GM19455 (cell line): ENCODE measurements at regions not wholly inside any gene's neighbourhood (a gene's known extent, or its start where the extent isn't known, plus 50 kb on each side); places are given as distances from the start of the nearest gene placed in this dataset.
A peak's percentile ranks its signal among the peaks of the same experiment; 100 is the strongest.

Experiments
- ATAC-seq: cut with Tn5 transposase; IDR thresholded peaks from one replicate; pipeline ENCODE4 v1.9.1; 2021; ENCODE audit not compliant: unreplicated experiment

GRCh38 chr10:89879121-89879520 is 177.7 kb downstream of the KIF20B start:
- no peak for ATAC-seq

DNA sequence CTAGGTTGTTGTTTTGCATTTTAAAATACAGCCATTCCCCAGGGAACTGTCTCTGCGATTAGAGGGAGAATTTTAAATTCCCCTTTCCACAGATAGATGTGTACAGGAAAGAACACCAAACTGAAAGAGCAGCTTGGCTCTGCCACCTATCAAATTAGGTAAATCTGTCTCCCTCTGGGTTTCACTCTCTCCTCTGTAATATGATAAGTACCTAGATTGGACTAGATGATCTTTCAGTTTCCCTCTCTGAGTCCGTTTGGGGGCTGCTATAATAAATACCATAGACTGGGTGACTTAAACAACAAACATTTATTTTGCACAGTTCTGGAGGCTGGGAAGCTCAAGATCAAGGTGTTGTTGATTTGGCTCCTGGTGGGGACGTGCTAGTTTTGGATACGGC is 186.0 kb downstream of the KIF20B start:
- ATAC-seq: peak; percentile 32

DNA sequence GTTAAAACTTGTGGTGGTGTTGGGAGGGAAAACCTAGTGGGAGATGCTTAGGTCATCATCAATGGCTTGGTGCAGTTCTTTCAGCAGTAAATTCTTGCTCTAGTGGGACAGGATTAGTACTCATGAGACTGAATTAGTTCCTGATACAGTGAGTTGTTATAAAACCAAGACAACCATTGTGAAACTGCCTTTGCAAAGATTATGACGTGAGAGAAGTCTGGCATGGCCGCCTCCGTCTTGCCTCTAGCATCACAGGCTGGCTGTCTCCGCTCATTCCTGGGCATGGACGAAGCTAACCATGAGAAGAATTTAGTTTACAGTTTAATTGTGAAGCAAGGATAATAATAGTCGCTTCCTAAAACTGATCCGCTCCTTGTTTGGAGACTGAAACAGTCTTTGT is 186.4 kb downstream of the KIF20B start:
- peak; percentile 70 for ATAC-seq

GRCh38 chr10:89888321-89889070 is 187.1 kb downstream of the KIF20B start:
- ATAC-seq: no peak

- no peak for ATAC-seq
Measured at GRCh38 chr10:89889606-89890005, 188.2 kb downstream of the KIF20B start.

GRCh38 chr10:89891006-89891535 is 189.7 kb downstream of the KIF20B start:
- ATAC-seq: no peak

- ATAC-seq: no peak
Measured at GRCh38 chr10:89894051-89894450, 192.7 kb downstream of the KIF20B start.

GRCh38 chr10:89900554-89900953 is 199.2 kb downstream of the KIF20B start:
- no peak for ATAC-seq

DNA sequence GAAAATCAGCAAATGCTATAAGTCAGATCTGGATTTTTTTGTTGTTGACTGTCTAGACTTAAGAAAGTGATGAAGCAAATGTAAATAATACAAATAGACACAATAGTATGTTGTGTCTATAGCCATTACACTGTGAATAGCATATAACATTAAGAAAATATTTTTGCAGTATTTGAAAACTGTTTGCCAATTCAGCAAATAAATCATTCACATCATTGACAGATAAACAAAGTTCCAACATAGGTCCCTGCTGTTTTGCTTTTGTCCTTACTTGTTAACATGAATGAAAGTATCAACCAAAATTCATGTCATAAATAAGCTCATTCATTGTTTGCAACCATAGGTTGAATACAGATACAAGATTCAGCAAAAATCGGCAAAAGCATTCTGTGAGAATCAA is 200.5 kb downstream of the KIF20B start:
- no peak for ATAC-seq

GRCh38 chr10:89904755-89905154 is 203.4 kb downstream of the KIF20B start:
- ATAC-seq: no peak

DNA sequence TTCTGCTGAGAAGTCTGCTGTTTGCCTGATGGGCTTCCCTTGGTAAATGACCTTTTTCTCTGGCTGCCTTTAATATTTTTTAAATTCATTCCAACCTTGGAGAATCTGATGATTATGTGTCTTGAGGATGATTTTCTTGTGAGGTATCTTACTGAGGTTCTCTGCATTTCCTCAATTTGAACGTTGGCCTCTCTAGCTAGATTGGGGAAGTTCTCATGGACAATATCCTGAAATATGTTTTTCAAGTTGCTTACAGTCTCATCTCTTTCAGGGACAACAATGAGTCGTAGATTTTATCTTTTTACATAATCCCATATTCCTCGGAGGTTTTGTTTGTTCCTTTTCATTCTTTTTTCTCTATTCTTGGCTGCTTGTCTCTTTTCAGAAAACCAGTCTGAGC is 208.4 kb downstream of the KIF20B start:
- no peak for ATAC-seq

- no peak for ATAC-seq
Measured at GRCh38 chr10:89915021-89915420, 213.6 kb downstream of the KIF20B start.

- ATAC-seq: no peak
Measured at GRCh38 chr10:89915968-89916367, 214.6 kb downstream of the KIF20B start.

DNA sequence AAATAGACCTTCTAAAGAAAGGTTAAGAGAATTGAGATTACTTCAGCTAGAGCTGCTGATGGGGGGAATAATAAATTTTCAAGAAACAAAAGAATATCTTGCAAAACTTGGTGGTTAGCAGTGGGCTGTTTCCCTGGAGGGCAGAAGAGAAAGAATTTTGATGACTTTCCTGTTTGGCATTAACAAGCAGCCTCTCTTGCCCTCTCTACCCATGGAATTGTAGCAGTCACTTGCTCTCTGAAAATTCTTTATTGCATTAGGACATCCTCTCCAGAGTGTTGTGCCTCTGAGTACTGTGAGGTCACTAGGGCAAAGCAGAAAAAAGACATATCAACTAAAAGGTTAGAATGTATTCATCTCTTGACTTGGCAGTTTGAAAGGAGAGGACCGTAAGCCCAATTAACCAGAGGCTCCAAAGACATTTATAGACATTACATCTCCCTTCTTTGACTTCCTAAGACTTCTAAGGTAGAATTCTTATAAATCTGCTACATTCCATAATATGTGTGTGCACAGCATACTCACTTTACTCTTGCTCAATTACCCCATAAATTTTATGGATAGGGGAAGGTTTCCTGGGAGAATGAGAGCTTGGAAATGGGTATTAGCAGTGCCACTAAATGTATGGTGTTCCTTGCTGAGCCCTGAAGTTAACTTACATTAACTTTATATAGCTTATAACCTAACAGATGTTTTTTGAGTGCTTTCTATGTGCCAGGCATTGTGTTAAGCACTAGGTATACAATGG is 215.3 kb downstream of the KIF20B start:
- no peak for ATAC-seq

DNA sequence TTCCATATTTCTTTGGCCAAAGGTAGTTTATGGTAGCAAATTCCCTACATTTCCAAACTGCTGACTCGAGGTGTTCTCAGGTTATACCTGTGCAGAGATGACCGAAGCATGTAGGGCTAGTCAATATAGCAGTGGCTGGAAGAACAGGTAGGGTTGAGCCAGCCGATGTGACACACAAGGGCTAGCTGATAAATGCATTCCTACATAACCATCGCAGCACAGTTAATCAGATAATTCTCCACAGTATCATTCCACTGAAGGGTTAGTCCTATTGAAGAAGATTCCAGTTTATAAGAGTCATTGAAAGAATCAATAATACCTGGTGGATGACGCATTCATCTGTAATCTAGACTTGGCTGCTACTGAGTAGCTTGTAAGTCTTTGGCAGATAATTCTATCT is 220.0 kb downstream of the KIF20B start:
- ATAC-seq: no peak

GRCh38 chr10:89923661-89924060 is 222.3 kb downstream of the KIF20B start:
- no peak for ATAC-seq

- no peak for ATAC-seq
Measured at GRCh38 chr10:89924261-89924660, 222.9 kb downstream of the KIF20B start.

- no peak for ATAC-seq
Measured at GRCh38 chr10:89926736-89927135, 225.3 kb downstream of the KIF20B start.

DNA sequence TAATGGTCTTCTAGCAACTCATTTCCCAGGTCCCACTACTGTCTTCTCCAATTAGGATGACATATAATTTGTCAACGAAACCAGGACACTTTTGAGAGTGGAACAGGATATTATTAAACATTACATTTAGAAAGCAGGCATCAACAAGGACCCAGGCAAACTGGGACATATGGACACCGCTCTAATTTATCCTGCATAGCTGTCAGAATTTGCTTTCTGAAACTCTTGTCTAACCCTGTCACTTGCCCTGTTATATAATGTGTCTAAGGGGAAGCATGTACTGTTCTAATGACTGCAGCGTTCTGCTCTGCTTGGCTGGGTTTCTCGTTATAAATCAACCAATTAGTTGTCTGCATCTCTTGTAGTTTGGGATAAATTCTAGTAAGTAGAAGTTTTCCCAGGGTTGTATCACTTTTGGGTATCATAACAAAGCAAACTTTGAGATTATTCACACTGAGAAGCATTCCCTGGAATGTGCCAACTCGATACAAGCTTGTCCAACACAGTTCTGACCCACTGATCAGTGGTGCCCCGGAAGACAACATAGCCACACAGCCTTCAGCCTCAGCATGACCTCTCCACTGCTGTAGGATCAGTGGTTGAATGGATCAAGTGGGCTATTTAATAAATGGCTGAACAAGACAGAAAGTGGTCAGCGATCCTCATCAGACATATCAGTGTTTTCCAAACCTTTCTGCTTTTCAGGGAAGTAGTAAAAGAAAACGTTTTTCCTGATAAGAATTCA is 228.1 kb downstream of the KIF20B start:
- no peak for ATAC-seq

DNA sequence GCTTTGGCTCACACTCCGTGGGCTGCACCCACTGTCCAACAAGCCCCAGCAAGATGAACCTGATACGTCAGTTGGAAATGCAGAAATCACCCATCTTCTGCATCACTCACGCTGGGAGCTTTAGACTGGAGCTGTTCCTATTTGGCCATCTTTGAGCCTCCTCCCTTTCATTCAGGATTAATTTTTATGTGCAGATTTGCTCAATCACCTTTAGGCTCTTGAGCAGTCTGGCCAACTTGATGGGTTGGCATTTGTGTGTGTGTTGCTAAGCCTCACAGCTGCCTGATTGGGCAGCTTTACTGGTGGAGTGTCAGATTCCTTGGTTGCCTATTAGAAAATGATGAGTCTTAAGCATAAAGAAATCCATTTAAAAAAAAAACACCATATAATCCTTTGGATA is 236.1 kb downstream of the KIF20B start:
- no peak for ATAC-seq

DNA sequence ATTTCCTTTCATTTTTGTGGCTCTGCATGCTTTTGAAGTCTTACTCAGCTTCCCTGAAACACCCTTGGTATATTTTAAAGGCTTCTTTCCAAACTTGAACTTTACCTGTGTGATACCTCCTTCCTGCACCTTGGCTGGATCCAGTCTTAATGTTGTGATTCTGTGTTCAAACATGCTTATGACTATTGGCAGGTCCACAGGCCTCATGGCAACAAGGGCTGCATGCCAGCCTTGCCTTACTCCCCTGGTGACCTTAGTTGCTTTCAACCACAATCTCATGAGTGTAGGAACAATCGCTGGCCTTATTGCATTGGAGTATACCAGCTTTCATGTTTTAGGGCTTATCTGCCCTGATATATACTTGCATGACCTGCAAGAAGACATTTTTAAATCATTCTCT is 238.7 kb downstream of the KIF20B start:
- no peak for ATAC-seq

DNA sequence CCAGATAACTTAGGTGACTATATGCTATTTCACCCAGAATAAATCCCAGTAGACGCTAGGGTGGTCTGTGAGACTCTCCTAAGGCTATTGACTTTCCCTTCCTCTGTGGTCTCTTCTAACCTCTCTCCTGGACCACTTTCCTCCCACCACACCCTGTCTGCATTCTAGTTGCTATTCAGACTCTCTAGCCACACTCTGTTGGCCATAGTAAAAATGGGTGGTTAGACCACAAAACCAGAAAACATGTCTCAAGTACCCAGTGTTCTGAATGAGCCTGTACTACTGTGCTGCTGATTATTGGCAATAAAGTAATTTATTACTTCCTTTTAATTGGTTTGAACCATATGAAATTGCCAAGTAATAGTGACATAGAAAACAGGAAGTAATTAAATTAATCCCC is 240.8 kb downstream of the KIF20B start:
- ATAC-seq: no peak
